Femur (tissue), 1 donor: ENCODE measurements at regions not wholly inside any gene's neighbourhood (a gene's known extent, or its start where the extent isn't known, plus 50 kb on each side); places are given as distances from the start of the nearest gene placed in this dataset.
"Not testable (repeated sequence)": the region's sequence is repeated elsewhere in the genome, so short reads cannot be mapped to it uniquely, and the experiment has no call there.

Source experiments
- DNase-seq: peaks from one replicate; pipeline ENCODE4 v3.0.0-alpha.2; 2017

DNA sequence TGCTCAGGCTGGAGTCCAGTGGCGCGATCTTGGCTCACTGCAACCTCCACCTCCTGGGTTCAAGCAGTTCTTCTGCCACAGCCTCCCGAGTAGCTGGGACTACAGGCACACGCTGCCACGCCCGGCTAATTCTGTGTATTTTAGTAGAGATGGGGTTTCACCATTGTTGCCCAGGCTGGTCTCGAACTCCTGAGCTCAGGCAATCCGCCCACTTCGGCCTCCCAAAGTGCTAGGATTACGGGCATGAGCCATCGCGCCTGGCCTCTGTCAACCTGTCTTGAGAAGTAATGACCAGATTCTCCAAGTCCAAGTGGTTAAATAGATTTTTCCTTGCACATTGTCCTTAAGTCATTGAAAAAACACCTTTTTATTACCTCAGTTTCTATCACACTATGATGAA is 283.7 kb downstream of the KCNJ2 start:
- not testable (repeated sequence) for DNase-seq

DNA sequence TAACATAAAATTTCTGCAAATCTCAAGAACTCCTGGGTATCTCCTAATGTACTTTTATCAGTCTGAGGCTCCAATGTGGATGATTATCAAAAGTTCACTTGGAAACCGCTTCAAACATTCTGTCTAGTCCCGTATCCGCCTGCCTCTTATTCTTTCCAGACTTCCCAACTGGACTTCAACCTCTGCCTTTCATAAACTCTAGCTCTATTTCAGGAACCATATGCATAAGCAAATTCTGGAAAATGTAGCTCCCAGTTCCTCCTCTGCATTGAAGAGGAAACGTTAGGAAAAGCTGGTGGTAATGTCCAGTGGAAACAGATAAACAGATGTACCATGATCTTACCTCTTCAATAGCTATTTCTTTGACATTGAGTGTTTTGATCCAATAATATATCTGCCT is 285.0 kb downstream of the KCNJ2 start:
- DNase-seq, result no peak

DNA sequence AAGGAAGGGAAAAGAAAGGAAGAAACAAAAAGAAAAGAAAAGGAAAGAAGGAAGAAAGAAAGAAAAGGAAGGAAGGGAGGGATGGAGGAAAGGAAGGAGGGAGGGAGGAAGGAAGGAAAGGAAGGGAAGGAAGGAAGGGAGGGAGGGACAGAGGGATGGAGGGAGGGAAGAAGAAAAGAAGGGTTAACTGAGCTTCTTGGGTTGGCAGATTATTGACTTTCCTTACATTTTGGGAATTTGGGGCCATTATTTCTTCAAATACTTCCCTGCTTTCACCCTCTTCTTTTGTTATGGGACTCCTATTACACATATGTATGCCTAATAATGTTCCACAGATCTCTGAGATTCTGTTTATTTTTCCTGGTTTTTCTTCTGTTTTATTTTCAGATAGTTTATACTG is 285.6 kb downstream of the KCNJ2 start:
- no peak for DNase-seq

DNA sequence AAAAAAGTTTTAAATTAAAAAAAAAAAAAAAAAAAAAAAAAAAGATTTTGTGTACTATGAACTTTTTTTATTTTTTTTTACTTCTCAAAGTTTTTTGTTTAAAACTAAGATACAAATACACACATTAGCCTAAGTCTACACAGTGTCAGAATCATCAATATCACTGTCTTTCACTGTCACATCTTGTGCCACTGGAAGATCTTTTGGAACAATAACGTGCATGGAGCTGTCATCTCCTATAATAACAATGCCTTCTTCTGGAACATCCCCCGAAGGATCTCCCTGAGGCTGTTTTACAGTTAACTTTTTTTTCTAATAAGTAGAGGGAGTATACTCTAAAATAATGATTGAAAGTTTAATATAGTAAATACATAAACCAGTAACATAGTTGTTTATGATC is 295.7 kb downstream of the KCNJ2 start:
- no peak for DNase-seq

DNA sequence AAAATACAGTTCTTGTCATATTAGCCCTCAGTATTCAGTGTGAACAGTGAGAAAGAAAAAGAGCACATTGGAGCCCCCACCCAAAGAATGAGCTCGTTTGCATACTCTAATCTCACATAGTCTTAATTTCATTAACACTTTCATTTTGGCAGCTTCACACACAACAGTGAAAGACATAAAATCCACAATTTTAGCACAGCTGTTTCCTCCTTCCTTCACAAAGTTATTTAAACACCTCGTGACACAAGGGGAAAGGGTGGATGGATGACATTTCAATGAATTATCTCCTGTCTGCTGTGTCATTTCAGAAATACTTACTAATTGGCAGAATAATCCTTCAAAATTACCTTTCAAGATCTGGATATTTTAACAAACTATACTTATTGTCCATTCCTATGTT is 299.3 kb downstream of the KCNJ2 start:
- no peak for DNase-seq

DNA sequence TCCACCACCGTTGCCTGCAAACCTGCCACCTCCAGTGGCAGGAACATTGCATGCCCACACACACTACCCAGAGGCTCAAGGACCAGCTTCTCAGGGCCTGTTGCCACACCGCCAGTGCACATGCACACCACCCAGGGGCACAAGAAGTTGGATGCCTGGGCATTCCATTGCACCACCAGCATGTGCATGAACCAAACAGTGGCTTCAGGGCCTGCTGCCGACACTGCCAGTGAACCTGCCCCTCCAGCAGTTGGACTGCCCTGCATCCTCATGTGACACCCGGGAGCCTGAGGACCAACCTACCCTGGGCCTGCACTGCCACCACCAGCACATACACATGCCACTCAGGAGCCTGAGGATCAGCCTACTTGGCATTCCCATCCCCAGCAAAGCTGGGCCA is 303.7 kb downstream of the KCNJ2 start:
- DNase-seq, result no peak

DNA sequence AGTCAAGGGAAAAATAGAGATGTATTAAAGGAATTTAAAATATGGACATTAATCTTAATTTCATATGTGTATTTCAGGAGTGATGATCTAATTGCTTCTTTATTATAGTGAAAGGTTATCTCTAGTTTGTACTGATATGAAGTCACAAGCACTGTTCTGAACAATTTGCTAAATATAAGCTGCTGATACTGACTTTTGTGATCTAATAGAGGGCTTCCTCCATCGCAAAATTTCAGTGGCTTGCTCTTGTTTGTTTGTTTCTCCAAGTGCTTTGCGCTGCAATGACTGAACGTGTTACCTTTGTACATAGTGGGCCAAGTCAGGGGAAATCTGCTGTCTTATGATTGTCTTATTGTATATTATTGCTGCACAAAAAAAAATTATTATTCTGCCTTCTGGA is 307.0 kb downstream of the KCNJ2 start:
- no peak for DNase-seq

DNA sequence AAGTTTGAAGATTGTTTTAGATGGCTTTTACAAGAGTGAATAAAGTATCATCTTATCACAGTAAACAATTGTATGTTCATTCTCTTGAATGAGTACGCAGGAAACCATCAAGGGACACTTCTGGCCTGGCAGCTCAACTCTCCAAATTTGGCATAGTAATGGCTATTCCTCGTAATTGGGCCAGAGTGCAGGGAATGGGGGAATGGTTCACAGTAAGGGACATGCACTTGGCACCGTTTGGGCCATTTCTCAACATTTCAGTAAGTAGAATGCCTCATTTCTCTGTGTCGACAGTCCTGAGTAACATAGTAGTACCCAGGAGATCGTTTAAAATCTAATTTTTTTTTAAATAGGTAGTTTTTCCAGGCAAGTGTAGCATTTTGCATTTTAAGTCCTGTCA is 309.6 kb downstream of the KCNJ2 start:
- DNase-seq, result peak; percentile 28

DNA sequence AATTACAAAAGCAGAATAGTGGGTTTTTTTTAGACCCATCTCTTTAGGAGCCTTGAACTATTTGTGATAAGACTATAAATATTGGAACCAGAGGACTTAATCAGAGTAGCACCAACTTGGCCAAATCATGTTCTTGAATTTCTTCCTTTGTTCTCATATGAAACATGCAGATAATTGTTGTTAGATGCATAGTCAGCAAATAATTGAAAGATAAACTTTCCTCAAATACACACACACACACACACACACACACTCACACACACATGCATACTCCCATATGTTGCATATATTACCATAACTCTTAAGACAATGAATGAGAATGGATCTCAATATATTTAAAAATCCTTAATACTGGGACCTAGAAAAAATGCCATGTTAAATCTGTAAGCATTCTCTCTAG is 310.4 kb downstream of the KCNJ2 start:
- DNase-seq, result no peak

DNA sequence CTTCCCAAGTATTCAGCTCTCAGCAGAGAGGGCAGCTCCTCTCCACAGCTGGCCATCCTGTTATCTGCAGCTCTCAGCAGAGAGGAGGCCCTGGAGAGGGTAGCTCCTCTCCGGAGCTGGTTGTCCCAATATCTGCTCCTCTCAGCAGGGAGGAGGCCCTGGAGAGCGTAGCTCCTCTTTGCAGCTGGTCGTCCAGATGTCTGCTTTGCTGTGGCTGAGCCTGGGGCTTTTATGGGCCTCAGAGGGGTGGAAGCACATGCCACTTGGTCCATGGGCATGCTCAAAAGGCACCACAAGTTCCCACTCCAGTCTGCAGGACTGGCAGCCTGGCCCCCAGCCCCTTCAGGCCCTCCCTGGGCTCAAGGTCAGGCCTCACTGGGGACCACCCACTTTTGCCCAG is 314.3 kb downstream of the KCNJ2 start:
- no peak for DNase-seq

DNA sequence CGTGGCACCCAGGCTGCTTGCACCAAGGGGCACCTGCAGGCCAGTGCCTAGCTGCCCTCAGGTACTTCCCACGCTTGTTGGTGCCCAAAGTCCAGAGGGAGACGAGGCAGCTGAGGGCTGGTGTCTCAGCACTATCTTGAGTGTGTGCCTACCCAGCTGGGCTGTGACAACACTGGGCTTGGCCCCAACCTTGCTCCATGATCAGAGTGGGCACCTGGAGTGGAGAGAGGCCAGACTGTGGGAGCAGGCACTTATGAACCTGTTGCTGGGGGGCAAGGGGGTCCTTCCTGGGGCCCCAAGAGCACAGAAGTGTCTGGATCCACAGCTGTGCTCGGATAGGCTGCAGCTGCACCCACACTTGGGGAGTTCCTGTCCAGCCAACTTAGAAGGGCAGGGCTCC is 314.7 kb downstream of the KCNJ2 start:
- DNase-seq, result no peak

DNA sequence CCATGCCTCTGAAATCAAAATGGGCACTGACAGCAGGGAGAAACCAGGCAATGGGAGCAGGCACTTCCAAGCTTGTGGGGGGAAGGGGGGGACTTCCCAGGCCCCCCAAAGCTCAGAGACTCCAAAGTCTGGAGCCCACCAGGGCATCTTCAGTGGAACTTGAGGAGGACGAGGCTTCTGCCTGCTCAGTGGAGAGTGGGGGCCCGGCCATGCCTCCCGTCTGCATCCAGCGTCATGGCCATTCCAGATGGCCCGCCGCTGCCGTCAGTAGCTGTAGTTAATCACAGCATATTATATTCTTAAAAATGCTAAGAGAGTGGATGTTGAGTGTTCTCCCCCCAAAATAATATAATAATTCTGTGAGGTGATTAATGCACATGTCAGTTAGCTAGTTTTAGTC is 315.2 kb downstream of the KCNJ2 start:
- no peak for DNase-seq

DNA sequence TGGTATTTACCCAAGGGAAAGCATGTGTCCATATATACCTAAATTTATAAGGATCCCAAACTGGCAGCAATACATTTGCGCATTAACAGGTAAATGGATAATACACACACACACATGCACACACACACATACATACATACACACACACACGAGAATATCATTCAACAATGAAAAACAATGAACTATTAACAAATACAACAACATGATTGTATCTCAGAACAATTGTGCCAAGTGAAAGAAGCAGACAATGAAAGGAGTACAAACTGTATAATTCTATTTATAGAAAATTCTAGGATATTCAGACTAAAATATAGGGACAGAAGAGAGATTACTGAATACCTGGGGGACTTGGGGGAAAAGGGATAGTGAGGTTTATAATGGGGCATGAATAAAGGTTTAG is 323.0 kb downstream of the KCNJ2 start:
- DNase-seq, result no peak

DNA sequence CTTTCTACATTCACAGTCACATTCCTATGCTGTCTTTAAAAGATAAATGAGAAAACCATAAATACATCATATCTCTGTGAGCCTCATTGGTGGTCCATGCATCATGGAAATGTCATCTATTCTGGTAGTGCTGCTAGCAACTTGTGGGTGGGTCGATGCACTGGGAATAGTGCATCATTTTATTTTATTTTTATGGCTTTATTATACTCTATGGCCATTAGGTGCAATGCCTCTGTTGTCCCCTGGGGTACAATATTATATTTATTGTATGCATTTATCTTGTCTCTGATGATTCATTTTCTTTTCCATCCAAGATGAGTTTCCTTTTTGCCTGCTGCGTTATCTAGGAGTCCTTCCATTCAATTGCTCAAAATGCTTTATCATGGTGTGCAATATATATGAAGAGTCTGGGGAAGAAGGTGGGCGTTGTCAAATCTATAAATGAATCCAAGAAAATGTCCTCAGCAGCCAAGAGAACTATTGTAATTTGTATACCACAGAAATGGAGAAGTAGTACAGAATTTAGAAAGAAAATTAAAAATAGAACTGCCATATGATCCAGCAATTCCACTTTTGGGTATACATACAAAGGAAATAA is 324.0 kb downstream of the KCNJ2 start:
- DNase-seq, result no peak

DNA sequence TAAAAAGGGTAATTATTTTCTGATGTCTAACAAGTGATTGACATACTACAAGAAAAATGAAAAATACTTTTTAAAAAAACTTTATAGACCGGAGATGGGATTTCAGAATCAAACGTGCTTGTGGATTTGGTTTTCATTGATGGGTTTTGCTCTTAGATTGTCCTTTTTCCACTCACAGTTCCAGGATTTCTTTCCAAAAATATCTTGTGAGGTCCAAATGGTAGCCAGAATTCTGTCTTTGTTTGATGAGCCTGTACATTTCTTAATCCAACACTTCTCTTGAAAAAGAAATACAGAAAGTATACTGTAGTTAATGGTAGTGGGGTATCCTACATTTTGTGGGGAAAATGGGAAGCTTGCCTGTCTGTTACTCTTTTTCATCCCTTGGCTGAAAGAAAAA is 329.3 kb downstream of the KCNJ2 start:
- DNase-seq, result no peak

DNA sequence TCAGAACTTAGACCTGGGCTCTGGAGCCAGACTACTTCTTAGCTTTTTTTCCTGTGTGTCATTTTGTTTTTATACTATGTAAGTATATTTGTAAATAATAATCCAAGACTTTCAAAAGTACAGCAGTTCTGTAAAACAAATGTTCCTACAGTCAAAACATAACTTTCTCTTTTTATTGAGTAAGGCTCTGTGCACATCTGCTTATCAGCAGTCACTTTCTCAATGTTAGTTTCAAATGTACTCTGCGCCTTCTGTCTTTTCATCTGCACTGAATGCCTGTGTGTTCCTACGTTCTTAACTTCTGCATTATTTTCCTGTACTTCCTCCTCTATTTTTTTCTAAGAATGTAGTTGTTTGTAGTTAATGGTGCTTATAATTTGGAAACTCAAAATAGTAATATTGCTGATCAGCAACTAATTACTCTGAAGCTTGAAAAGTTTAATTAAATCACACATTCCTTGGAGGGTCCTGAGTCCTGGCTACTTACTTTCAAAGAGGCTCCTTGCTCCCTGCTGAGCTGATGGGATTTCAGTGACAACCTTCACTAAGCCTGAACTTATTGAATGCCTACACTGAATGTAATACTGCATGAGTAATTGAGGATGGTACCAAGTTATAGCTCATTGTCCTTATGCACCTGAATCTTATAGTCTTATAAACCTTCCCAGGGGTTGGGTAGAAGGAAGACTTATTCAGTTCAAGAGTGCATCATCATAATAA is 329.9 kb downstream of the KCNJ2 start:
- DNase-seq, result no peak

DNA sequence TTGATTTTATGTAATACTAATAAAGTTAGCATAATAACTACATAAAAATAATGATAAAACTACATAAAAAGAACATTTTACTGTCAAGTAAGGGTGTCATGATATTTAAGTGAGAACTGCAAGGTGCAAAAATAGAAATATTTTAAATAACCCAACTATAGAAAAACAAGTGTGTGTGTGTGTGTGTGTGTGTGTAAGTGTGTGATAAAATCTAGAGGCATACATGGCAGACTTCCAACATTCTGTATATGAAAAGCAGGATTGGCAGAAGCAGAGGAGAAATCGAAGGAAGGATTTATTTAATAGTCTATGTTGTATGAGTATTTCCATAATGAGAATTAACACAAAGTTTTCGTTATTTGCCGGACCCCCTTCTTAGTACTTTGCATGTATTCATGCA is 334.1 kb downstream of the KCNJ2 start:
- DNase-seq, result no peak

DNA sequence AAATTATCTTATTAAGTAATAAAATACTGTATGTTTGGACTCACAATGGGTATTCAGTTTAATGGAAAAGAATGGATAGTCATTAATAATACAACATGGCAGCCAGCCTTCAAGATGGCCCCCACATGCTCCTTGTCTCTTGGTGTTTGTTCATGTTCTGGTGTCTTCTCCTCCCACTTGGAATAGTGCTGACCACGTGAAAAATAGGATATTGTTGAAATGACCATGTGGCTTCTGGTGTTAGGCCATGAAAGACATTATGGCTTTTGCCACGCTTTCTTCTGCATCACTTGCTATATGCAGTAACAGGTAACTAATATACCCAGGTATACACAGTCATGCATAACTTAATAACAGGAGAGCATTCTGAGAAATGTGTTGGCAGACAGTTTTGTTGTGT is 341.0 kb downstream of the KCNJ2 start:
- DNase-seq, result no peak

DNA sequence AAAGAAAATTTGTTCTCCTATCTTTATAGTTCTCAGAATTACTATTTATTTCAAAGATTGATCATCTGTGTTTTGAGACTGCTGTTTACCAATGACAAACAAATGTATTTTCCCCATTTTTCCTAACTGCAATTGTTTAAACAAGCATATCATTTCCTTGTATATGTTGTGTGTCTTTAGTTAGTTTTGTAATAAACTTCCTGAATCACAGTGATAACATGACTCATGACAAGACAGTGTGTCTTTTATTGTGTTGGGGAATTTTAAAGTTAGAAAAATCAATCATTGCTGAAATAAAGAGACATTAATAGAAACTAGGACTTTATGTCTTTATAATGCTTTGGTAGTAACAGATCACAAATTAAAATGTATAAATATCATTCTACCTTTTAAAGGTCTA is 348.5 kb downstream of the KCNJ2 start:
- DNase-seq, result no peak

DNA sequence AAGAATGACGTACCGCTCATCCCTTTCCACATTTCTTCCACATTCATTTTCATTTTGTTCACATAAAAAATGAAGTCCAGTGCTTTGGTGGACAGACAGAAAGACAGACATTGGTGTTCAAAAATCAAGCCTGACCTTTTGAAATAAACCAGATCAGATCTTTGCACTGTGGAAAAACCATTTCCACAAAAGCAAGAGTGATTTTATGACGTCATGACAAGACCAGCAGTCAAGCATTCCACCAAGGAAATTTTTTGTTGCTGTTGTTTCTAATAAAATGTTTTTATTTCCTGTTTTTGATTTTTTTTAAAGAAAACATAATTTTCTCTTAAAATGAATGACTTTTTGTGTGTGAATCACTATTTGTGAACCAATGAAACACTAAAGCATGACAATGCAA is 350.0 kb downstream of the KCNJ2 start:
- no peak for DNase-seq

DNA sequence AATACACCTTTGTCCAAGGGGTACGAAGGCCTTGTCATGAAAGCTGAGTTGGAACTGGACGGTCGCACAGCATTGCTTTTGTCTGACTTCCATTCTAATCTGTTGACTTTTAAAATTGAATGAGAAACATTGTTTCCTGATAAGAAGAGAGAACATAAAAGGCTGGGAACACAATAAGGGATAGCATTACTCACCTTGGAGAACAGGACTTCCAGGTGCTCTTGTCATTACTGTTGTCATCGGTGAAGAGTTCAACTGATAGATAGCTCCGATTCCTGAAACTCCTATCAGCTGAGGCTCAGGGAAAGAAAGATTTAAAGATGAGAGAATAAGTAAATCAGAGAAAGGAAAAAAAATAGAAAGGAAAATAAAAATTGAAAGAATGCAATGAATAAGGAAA is 351.1 kb downstream of the KCNJ2 start:
- no peak for DNase-seq

DNA sequence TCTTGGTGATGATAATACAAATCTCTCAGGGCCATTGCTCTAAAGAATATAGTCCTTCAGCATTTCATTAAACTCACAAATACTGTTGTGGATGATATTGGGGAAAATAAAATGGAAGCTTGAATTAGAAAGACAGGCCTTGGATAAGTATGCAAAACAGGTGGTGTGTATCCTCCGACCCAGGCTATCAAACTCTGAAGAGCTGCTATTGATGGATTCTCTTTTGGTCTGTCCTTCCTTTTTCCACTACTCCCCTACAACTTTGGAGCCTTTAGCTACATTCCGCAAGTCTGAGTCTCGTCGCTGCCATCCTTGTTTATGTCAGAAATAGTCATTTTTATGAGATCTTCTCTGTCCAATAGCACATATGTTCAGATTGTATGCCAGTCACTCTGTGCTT is 351.6 kb downstream of the KCNJ2 start:
- no peak for DNase-seq

DNA sequence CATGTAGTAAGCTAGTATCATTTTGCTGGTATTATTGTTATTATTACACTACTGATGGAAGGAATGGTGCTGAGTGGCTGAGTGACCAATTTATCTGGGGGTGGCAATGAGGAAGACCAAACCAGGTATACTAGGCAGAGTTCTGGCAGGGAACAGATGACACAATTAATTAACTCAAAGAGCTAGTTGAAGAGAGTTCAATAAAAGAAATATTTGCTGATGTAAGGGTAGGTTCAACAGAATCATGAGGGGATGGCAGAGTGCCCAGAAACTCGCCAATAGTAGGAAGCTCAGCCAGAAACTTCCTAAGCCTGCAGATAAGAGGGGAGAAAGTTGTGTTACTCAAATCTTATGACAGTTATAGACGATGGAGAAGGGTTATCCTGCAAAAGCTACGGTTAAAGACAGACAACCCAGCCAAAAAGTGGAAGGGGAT is 352.5 kb downstream of the KCNJ2 start:
- peak; percentile 18 for DNase-seq

DNA sequence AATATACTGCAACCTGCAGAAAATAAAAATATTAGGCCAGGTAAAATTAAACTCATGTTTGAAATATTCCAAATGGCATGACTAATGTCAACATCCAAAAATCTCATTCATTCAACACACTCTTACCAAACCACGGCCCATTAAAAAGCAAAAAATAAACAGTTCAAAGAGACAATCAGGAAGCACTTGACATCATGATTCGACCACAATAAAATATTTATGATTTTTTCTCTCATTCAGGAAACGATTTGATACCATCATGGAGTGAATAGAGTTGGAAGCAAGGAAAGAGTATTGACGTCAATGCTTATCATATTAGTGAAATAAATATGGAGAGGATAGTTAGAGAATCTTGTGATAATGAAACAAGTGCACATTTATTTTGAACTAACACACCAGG is 354.1 kb downstream of the KCNJ2 start:
- no peak for DNase-seq

DNA sequence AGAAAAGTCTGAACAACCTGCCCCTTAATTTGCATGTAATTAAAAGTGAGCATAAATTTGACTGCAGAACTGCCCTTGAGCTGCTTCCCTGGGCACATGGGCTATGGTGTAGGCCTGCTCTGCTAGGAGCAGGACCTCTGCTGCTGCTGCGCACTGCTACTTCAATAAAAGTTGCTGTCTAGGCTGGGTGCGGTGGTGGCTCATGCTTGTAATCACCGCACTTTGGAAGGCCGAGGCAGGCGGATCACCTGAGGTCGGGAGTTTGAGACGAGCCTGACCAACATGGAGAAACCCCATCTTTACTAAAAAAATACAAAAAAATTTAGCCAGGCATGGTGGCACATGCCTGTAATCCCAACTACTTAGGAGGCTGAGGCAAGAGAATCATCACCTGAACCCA is 355.7 kb downstream of the KCNJ2 start:
- not testable (repeated sequence) for DNase-seq
